AG09309 (cell line): ENCODE measurements at regions not wholly inside any gene's neighbourhood (a gene's known extent, or its start where the extent isn't known, plus 50 kb on each side); places are given as distances from the start of the nearest gene placed in this dataset.

Experiments used
- DNase-seq: peaks from one replicate; pipeline ENCODE4 v3.0.0-alpha.2; 2010; ENCODE audit warnings: low read depth
- H3K4me3 ChIP-seq: 2 replicates; pipeline ENCODE4 v1.5.1; 2011; ENCODE audit warnings: mild to moderate bottlenecking, low read depth, low read length, moderate library complexity; ENCODE audit not compliant: control insufficient read depth
- TF ChIP-seq, protein P1 (sequence below): IDR thresholded peaks from 2 replicates; pipeline ENCODE4 v1.5.1; 2011; ENCODE audit warnings: mild to moderate bottlenecking, low read depth, low read length, inconsistent platforms; ENCODE audit not compliant: insufficient read depth, control insufficient read depth; ENCODE audit errors: missing control alignments

DNA sequence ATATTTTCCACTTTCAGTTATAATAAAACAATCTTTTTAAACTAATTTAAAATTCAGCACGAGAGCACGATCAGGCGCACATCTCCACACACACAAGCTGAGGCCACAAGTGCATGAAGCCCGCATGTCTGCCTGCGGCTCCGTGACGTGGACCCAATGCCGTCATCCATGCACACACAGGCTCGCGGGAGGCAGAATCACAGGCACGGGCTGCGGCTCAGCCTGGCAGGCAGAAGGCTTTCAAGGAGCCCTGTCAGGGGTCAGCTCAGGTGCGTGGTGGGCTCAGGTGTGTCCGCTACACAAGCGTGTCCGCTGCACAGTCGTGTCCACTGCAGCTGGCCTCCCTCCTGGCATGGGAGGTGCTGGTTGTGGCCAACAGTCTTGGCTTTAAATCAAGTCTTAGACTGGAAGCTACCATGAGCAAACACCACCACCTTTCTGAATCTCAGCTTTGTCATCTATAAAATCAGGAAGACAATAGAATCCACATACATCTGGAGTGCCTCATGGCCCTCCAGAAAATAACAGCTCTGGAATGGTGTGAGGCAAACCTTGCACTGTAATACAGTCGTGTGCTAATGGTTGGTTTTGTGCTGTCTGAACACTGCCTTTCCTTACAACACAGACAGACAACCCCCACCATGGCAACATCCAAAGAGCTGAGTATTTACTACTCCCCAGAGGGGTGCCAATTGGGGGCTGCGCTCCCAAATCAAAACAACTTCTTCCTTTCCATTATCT is 210.1 kb downstream of the NDUFA10 start:
- DNase-seq = no peak
- H3K4me3 ChIP-seq = no peak overlapping the region
- TF ChIP-seq, protein P1, sequence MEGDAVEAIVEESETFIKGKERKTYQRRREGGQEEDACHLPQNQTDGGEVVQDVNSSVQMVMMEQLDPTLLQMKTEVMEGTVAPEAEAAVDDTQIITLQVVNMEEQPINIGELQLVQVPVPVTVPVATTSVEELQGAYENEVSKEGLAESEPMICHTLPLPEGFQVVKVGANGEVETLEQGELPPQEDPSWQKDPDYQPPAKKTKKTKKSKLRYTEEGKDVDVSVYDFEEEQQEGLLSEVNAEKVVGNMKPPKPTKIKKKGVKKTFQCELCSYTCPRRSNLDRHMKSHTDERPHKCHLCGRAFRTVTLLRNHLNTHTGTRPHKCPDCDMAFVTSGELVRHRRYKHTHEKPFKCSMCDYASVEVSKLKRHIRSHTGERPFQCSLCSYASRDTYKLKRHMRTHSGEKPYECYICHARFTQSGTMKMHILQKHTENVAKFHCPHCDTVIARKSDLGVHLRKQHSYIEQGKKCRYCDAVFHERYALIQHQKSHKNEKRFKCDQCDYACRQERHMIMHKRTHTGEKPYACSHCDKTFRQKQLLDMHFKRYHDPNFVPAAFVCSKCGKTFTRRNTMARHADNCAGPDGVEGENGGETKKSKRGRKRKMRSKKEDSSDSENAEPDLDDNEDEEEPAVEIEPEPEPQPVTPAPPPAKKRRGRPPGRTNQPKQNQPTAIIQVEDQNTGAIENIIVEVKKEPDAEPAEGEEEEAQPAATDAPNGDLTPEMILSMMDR = no peak

DNA sequence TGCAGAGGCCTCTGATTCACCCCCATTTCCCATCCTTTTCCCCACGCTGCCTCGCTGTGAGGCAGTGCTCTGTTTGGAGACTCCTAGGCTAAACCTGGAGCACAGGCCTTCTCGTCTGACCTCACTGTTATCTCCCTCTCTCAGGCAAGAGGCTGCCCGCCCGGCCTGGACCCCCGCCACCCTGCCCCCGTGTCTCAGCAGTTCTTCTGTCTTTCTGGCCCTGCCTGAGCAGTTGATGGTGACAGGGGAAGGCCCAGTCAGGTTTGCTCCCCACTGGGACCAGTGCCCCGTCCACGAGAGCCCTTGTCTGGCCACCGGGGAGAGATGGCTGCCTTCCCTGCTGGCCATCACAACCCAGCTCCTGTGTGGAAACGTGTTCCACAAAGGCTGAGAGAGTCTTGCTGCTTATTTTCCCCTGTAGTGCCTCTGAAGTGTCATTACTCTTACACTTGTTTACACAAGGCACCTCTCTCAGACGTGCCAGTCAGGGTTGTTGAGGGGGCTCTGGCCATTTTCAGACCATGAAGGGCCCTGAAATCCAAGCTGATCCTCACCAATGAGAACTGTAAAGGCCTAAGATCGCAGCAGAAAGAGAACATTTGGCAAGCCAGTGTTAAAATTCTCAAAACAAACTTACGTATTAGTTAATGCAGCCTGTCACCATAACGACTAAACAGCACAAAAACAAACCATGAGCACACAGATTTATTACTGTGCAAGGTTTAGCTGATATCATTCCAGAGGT is 210.9 kb downstream of the NDUFA10 start:
- no peak for DNase-seq
- H3K4me3 ChIP-seq = no peak overlapping the region
- TF ChIP-seq, protein P1 = no peak

DNA sequence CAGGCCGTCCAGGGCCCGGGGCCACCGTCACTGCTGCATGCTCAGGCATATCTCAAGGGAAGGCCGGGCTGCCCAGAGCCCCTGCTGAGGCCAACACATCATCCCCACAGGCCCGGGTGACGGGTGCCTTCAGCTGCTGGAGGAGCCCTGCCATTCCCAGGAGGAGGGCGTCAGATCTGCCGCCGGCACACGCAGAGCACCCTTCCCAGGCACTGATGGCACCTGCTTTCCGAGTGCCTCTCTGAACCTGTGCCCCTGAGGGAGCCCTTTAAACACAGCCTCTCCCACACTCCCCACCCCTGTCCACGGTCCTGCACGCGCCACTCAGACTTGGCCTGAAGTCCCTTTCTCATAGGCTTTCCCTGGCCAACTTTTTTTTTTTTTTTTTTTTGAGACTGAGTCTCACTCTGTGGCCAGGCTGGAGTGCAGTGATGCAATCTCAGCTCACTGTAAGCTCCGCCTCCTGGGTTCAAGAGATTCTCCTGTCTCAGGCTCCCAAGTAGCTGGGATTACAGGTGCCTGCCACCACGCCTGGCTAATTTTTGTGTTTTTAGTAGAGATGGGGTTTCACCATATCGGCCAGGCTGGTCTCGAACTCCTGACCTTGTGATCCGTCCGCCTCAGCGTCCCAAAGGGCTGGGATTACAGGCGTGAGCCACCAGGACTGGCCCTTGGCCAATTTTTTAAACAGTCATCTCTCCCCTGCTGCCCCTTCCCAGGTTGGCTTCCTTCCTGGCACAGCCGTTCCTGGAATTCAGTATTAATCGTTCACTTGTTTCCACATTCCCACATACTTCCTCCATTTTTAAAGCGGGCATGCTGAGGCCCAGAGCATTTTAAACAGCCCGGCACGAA is 211.7 kb downstream of the NDUFA10 start:
- TF ChIP-seq, protein P1 = no peak
- no peak for DNase-seq
- H3K4me3 ChIP-seq = no peak overlapping the region

DNA sequence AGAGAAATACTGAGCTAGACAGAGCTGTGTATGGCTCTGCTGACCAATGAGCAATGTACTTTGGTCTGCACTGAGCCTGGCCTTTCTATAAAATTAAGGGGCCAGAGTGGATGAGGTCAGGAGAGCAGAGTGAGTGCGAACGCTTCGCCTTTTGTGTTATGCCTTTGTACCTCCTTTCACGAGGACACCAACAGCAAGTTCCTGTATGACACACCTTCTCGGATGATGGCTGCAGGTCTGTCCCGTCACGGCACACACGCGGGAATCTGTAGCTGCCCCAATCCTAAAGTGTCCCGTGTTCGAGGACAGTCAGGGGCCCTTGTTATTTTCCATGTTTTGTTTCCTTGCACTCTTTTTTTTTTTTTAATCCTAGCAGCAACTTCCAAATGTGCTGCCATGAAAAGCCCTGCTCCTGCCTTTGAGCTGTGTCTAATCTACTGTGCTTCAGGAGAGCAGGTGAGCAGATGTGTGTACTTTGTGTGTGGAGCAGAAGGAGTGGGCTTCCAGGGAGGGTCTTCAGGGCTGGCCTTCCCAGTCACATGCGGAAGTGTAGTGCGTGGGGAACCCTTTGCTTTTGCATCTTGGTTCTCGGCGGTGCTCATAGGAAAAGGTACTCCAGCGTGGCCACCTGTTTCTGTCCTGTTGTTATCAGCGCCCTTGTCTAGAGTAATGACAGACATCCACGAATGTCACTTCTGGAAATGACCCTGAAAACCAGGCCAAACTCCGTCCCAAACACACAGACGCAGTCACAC is 213.2 kb downstream of the NDUFA10 start:
- no peak overlapping the region for H3K4me3 ChIP-seq
- TF ChIP-seq, protein P1 = no peak
- DNase-seq = no peak

DNA sequence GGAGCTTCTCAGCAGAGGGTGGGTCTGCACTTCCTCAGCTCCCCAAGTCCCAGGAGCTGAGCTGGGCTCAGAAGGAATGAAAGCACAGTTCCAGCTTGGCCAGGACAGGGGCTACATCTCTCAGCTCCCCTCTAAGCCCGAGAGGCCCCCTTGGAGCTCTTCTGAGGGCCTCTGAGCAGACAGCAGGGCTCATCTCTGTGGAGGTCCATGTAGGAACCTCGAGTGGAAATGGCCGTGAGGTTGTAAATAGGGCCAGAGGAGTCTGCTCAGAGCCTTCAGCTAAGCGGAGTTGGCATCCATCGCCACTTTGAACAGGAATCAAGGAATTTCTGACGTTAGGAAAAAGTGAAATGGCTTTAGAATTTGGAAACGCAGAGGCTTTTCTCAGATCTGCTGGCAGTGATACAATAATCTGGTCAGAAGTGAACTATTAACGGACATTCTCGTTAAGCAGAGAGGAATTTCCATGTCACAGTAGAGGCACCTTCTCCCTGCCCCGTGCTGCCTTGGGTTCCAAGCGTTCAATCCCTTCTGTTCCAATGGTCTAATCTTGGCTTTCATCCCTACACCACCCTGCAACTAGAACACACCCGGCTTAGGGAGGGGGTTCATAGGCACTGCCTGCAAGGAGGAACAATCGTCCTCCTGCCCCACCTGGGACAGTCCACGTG is 213.9 kb downstream of the NDUFA10 start:
- TF ChIP-seq, protein P1 = no peak
- no peak overlapping the region for H3K4me3 ChIP-seq
- no peak for DNase-seq
